Activated CD4-positive, alpha-beta T cell treated with anti-CD3 and anti-CD28 coated beads, Interleukin-2, amount 10 ng/mL, durations not matched to agents 7 days and 5 days (primary cell): ENCODE measurements at regions not wholly inside any gene's neighbourhood (a gene's known extent, or its start where the extent isn't known, plus 50 kb on each side); places are given as distances from the start of the nearest gene placed in this dataset.

Experiments
- CTCF ChIA-PET: fragments of 350-600 bp; sonication (Branson Sonifier 250); formaldehyde crosslinking; loops from one replicate; lab custom pipeline; 2021; ENCODE audit warnings: antibody characterized with exemption; lab: Charles Lee
- POLR2A ChIA-PET: fragments of 350-600 bp; sonication (Branson Sonifier 250); formaldehyde crosslinking; loops from one replicate; lab custom pipeline; 2021; ENCODE audit warnings: antibody characterized with exemption; lab: Charles Lee
- DNase-seq: peaks from one replicate; pipeline ENCODE4 v3.0.0-alpha.2; 2020
- H3K27ac Mint-ChIP-seq: one replicate; pipeline ENCODE4 v1.8.0; 2021; ENCODE audit warnings: mild to moderate bottlenecking, moderate library complexity, mixed read lengths
- H3K27me3 Mint-ChIP-seq: one replicate; pipeline ENCODE4 v1.8.0; 2021; ENCODE audit warnings: mixed read lengths
- H3K36me3 Mint-ChIP-seq: one replicate; pipeline ENCODE4 v1.8.0; 2021; ENCODE audit warnings: low read depth, mixed read lengths
- H3K4me1 Mint-ChIP-seq: one replicate; pipeline ENCODE4 v1.8.0; 2021; ENCODE audit warnings: mixed read lengths
- H3K4me3 Mint-ChIP-seq: one replicate; pipeline ENCODE4 v1.8.0; 2021; ENCODE audit warnings: mild to moderate bottlenecking, moderate library complexity, mixed read lengths
- H3K9me3 Mint-ChIP-seq: one replicate; pipeline ENCODE4 v1.8.0; 2021; ENCODE audit warnings: mixed read lengths

- H3K27ac Mint-ChIP-seq = no peak overlapping the region
- H3K36me3 Mint-ChIP-seq = no peaks in the 10 kb centered on the region
- no peak overlapping the region for H3K4me3 Mint-ChIP-seq
- peaks cover 22% of the 10 kb centered on the region for H3K27me3 Mint-ChIP-seq
- H3K9me3 Mint-ChIP-seq = no peaks in the 10 kb centered on the region
- ChIA-PET CTCF (no interaction called here), POLR2A (no interaction called here)
- DNase-seq = no peak
- peaks cover 23% of the 10 kb centered on the region for H3K4me1 Mint-ChIP-seq
Observed at GRCh38 chr18:22342625-22343024, 75.1 kb downstream of the CTAGE1 start.

DNA sequence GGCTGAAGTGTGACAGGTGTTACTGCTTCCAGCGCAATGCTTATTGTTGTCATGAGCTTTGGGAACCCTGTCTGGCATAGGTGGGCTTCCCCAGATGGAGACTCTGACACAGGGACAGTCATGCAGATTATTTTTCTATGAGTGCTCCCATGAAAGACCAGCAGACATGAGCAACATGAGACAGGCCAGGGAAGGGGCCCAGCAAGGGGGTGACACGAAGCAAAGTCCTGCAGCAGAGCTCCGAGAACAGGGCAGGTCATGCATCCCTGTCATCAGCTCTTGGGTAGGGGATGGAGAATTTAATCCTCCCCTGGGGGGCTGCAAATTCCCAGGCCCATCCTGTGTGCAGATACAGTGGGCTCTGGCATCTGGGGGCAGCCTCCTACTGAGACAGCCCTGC lies 77.4 kb downstream of the CTAGE1 start:
- H3K27me3 Mint-ChIP-seq = peaks cover 1% of the 10 kb centered on the region
- no peaks in the 10 kb centered on the region for H3K9me3 Mint-ChIP-seq
- ChIA-PET POLR2A (no interaction called here), CTCF (no interaction called here)
- H3K4me3 Mint-ChIP-seq = no peak overlapping the region
- no peak overlapping the region for H3K27ac Mint-ChIP-seq
- peaks cover 11% of the 10 kb centered on the region for H3K4me1 Mint-ChIP-seq
- no peak for DNase-seq
- H3K36me3 Mint-ChIP-seq = no peaks in the 10 kb centered on the region

- Mint-ChIP-seq H3K4me3 (no peak overlapping the region), H3K4me1 (peaks cover 9% of the 10 kb centered on the region), H3K9me3 (no peaks in the 10 kb centered on the region), H3K27me3 (no peaks in the 10 kb centered on the region), H3K36me3 (no peaks in the 10 kb centered on the region), H3K27ac (no peak overlapping the region)
- CTCF ChIA-PET = no interaction called here
- no peak for DNase-seq
- POLR2A ChIA-PET = no interaction called here
Observed at GRCh38 chr18:22339913-22340312, 77.8 kb downstream of the CTAGE1 start.

DNA sequence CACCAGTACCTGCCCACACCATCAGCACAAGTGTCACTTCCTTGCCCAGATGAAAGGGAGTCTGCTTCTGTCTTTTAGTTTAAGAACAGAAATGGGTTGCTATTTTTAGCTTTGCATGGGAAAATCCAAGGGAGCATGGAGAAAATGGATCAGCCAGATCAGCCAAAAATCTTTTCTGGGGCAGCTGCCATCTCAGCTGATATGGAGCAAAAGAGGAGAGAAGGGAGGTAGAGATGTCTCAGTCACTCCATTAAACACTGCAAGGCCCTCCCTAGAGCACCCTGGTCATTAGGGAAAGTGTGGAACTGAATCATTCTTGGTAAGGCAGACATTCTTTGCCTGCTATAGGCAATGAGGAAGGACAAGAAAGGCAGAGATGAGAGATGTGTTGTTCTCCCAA lies 79.9 kb downstream of the CTAGE1 start:
- H3K9me3 Mint-ChIP-seq = no peaks in the 10 kb centered on the region
- no peak for DNase-seq
- ChIA-PET POLR2A (no interaction called here), CTCF (no interaction called here)
- no peak overlapping the region for H3K27ac Mint-ChIP-seq
- no peak overlapping the region for H3K4me3 Mint-ChIP-seq
- H3K36me3 Mint-ChIP-seq = no peaks in the 10 kb centered on the region
- peaks cover 5% of the 10 kb centered on the region for H3K4me1 Mint-ChIP-seq
- no peaks in the 10 kb centered on the region for H3K27me3 Mint-ChIP-seq

GRCh38 chr18:22337306-22337705 lies 80.4 kb downstream of the CTAGE1 start:
- ChIA-PET CTCF (no interaction called here), POLR2A (no interaction called here)
- H3K27ac Mint-ChIP-seq = no peak overlapping the region
- no peaks in the 10 kb centered on the region for H3K27me3 Mint-ChIP-seq
- no peak for DNase-seq
- no peak overlapping the region for H3K4me3 Mint-ChIP-seq
- H3K9me3 Mint-ChIP-seq = no peaks in the 10 kb centered on the region
- H3K4me1 Mint-ChIP-seq = peaks cover 3% of the 10 kb centered on the region
- H3K36me3 Mint-ChIP-seq = no peaks in the 10 kb centered on the region

GRCh38 chr18:22336406-22336805 lies 81.3 kb downstream of the CTAGE1 start:
- no peaks in the 10 kb centered on the region for H3K27me3 Mint-ChIP-seq
- H3K4me3 Mint-ChIP-seq = no peak overlapping the region
- ChIA-PET CTCF (no interaction called here), POLR2A (no interaction called here)
- no peak overlapping the region for H3K27ac Mint-ChIP-seq
- peaks cover 3% of the 10 kb centered on the region for H3K4me1 Mint-ChIP-seq
- H3K9me3 Mint-ChIP-seq = no peaks in the 10 kb centered on the region
- no peaks in the 10 kb centered on the region for H3K36me3 Mint-ChIP-seq
- no peak for DNase-seq

DNA sequence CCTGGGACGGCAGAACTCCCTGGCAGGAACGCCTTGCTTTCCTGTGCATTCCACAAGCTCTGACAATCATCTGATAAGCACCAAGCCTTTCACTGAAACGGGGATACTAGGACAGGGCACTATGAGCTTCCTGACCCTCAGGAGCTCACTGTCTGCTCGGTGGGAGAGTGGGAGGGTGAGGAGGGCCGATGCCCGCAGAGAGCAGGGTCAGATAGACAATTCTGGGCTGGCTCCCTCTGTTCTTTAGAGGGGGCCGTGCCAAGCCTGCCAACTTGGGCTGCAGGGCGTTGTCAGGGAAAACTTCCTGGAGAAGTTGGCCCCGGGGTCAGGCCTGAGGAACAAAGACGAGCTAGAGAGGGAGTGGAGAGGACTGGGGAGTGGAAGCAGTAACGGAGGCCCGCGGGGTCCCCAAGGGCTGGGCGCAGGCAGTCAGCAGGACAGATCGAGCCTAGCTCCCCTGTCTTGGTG lies 82.0 kb downstream of the CTAGE1 start:
- no peak overlapping the region for H3K4me3 Mint-ChIP-seq
- no peak overlapping the region for H3K27ac Mint-ChIP-seq
- no peaks in the 10 kb centered on the region for H3K36me3 Mint-ChIP-seq
- no peaks in the 10 kb centered on the region for H3K27me3 Mint-ChIP-seq
- H3K4me1 Mint-ChIP-seq = peaks cover 3% of the 10 kb centered on the region
- ChIA-PET POLR2A (no interaction called here), CTCF (no interaction called here)
- DNase-seq = no peak
- H3K9me3 Mint-ChIP-seq = no peaks in the 10 kb centered on the region

DNA sequence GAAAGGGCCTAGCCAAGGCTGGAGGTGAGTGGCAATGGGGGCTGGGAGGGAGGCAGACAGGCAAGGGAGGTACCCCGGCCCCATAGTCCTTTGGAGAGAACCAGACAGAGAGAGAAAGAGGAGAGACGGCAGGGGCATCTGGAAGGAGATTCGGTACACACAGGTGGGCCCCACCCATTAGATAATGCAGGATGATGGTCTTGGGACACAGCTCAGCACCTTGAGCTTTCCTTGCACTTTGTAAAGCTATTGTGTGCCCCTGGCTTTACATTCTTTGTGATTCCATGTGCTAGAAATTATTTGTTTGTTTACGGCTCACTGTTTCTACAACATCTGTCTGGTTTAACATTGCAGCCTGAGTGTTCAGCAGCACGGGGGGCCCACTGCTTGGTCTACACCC lies 83.1 kb downstream of the CTAGE1 start:
- no peaks in the 10 kb centered on the region for H3K9me3 Mint-ChIP-seq
- H3K27ac Mint-ChIP-seq = no peak overlapping the region
- no peaks in the 10 kb centered on the region for H3K36me3 Mint-ChIP-seq
- no peaks in the 10 kb centered on the region for H3K27me3 Mint-ChIP-seq
- DNase-seq = no peak
- H3K4me3 Mint-ChIP-seq = no peak overlapping the region
- ChIA-PET POLR2A (no interaction called here), CTCF (no interaction called here)
- peaks cover 3% of the 10 kb centered on the region for H3K4me1 Mint-ChIP-seq

DNA sequence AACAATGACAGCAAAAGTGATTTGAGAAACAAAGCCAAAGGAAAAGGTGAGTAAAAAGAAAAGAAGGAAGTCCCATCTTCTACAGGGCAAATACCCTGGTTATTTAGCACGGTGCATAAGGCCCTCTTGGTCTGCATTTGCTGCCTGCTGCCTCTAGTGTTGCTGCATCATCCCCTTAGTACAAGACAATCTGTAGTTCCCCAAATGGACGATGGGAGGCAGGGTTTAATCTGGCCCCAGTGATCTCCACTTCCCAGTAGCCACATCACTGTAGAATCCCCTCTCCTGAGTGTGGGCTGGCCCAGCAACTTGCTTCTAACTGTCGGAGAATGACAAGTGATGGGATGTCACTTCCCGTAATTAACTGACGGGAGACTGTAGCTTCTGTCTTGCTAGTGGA lies 85.1 kb downstream of the CTAGE1 start:
- no peaks in the 10 kb centered on the region for H3K36me3 Mint-ChIP-seq
- ChIA-PET POLR2A (no interaction called here), CTCF (no interaction called here)
- H3K27ac Mint-ChIP-seq = no peak overlapping the region
- no peak overlapping the region for H3K4me3 Mint-ChIP-seq
- peaks cover under 1% of the 10 kb centered on the region for H3K4me1 Mint-ChIP-seq
- H3K9me3 Mint-ChIP-seq = no peaks in the 10 kb centered on the region
- DNase-seq = no peak
- H3K27me3 Mint-ChIP-seq = no peaks in the 10 kb centered on the region

GRCh38 chr18:22330508-22330907 lies 87.2 kb downstream of the CTAGE1 start:
- H3K36me3 Mint-ChIP-seq = no peaks in the 10 kb centered on the region
- no peak for DNase-seq
- ChIA-PET POLR2A (no interaction called here), CTCF (no interaction called here)
- no peaks in the 10 kb centered on the region for H3K4me1 Mint-ChIP-seq
- H3K4me3 Mint-ChIP-seq = no peak overlapping the region
- H3K9me3 Mint-ChIP-seq = no peaks in the 10 kb centered on the region
- no peak overlapping the region for H3K27ac Mint-ChIP-seq
- no peaks in the 10 kb centered on the region for H3K27me3 Mint-ChIP-seq

DNA sequence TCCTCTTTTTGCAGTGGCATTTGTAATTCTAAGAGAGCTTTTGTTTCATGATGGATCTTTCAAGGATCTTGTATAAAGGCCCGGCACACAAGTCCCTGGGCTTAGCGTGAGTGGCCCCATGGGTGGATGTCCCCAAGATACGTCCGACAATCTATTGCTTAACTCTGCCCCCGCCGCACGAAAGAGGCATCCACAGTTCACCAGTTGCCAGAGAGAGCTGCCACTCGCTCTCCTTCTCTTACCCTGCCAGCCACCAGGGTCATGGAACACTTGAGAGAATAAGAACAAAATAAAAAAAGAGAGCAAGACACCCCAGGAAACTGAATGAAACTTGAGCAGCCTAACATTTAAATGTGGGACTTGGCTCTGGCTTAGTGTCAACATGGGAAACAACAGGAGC lies 92.3 kb downstream of the CTAGE1 start:
- no peaks in the 10 kb centered on the region for H3K36me3 Mint-ChIP-seq
- no peaks in the 10 kb centered on the region for H3K4me1 Mint-ChIP-seq
- no peaks in the 10 kb centered on the region for H3K9me3 Mint-ChIP-seq
- no peak for DNase-seq
- ChIA-PET CTCF (no interaction called here), POLR2A (no interaction called here)
- no peak overlapping the region for H3K4me3 Mint-ChIP-seq
- H3K27me3 Mint-ChIP-seq = no peaks in the 10 kb centered on the region
- no peak overlapping the region for H3K27ac Mint-ChIP-seq

DNA sequence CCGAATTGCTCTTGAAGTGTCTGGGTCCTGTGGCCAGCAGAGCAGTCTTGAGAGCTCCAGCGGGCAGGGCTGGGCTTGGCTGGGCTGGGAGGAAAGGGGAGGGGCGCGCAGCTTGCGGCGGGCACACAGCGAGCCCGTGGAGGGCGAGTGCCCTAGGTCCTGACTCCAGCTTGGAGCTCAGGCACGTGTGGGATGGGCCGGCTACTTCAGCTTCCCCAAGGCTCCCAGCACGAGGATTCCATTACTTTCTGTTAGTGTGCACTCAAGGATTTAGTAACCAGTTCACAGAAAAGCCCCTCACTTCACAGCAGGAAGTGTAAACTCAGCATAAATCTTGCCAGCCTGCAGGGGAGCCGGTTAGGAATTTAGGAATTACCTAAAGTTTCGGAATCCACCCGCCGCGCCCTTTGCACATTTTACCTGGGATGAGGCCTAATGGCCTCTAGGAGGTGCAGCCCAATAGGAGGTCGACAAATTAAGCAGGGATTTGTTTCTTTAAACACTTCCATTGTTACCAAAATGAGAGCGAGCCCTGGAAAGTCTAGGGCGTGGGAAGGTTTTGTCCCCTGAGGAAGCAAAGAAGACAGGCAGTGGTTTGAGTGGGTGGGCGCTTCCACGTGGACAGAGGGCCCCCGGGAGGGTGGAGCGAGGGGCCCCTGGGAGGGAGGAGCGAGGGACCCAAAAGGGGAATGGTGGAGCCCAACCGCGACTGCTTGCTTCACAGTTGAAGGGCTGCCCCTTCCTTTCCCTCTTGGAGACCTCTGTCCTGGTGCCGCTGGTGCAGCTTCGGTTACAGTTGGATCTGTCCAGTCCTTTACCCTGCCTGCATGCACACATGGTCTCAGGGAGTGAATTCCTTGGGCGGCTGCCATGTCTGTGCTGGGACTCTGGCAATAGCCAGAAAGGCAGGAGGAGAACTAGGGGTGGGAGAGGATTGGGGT lies 93.3 kb downstream of the CTAGE1 start:
- POLR2A ChIA-PET = no interaction called here

DNA sequence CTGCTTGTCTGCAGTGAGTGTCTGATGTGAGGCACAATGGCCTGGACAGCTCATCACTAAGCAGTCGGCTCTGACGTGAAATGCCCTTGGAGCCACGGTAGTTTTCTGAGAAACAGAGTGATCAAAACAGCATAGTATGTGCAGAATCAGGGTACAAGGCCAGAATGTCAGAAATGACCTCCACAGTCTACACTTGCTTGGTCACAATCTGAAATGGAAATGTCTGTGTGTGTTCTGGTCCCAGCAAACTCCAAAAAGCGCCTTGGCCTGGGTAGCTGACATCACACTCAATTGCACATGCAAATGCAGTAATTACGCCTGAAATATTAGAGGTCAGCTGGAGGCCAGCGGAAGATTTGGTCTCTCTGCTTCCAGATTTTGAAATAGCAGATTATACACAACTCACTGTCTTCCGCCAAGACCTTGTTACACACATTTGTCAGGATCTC lies 95.4 kb downstream of the CTAGE1 start:
- no peak for DNase-seq
- Mint-ChIP-seq H3K27me3 (no peaks in the 10 kb centered on the region), H3K36me3 (no peaks in the 10 kb centered on the region), H3K4me1 (no peaks in the 10 kb centered on the region), H3K9me3 (no peaks in the 10 kb centered on the region), H3K4me3 (no peak overlapping the region), H3K27ac (no peak overlapping the region)
- POLR2A ChIA-PET = no interaction called here
- CTCF ChIA-PET = no interaction called here

More for the DNA sequence above, 93.3 kb downstream of the CTAGE1 start:
- Mint-ChIP-seq H3K9me3 (no peaks in the 10 kb centered on the region), H3K4me3 (no peak overlapping the region), H3K27me3 (no peaks in the 10 kb centered on the region), H3K27ac (no peak overlapping the region), H3K4me1 (no peaks in the 10 kb centered on the region), H3K36me3 (no peaks in the 10 kb centered on the region)
- DNase-seq = no peak
- CTCF ChIA-PET = no interaction called here

DNA sequence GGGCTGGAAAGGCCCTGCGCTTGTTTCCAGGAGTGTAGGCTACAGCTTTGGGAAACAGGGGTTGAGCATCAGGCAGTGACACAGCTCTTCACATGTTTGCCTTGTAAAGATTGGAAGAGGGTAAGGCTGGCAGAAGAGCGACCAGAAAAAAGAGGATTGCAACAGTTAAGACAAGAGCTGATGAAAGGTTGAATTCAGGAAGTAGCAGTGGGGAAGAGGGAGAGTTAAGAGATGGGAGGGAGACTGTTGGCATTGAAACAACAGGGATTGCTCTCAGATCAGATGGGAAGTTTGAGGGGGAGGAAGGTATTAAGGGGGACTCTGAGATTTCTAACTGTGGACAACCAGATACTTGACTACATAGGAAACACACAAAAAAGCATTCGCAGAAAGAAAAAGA lies 96.9 kb downstream of the CTAGE1 start:
- no peak for DNase-seq
- no peaks in the 10 kb centered on the region for H3K27me3 Mint-ChIP-seq
- no peaks in the 10 kb centered on the region for H3K9me3 Mint-ChIP-seq
- H3K4me1 Mint-ChIP-seq = no peaks in the 10 kb centered on the region
- no peaks in the 10 kb centered on the region for H3K36me3 Mint-ChIP-seq
- ChIA-PET POLR2A (no interaction called here), CTCF (no interaction called here)
- H3K4me3 Mint-ChIP-seq = no peak overlapping the region
- H3K27ac Mint-ChIP-seq = no peak overlapping the region
